HEK293 (cell line): ENCODE measurements at regions not wholly inside any gene's neighbourhood (a gene's known extent, or its start where the extent isn't known, plus 50 kb on each side); places are given as distances from the start of the nearest gene placed in this dataset.

Experiments
- BCL11B ChIP-seq: fragments of 450-650 bp; formaldehyde crosslinking; IDR thresholded peaks from 2 replicates; pipeline ENCODE4 v1.5.1; 2016; ENCODE audit warnings: low read depth, missing biosample characterization, missing genetic modification characterization
- CTCF ChIP-seq: fragments of 450-650 bp; formaldehyde crosslinking; IDR thresholded peaks from 2 replicates; pipeline ENCODE4 v1.5.1; 2016; ENCODE audit warnings: missing biosample characterization, missing genetic modification characterization
- EGR2 ChIP-seq: fragments of 450-650 bp; formaldehyde crosslinking; IDR thresholded peaks from 2 replicates; pipeline ENCODE4 v1.5.1; 2016; ENCODE audit warnings: low read depth, missing biosample characterization, missing genetic modification characterization
- RBAK ChIP-seq: fragments of 450-650 bp; formaldehyde crosslinking; IDR thresholded peaks from 2 replicates; pipeline ENCODE4 v1.5.1; 2016; ENCODE audit warnings: missing biosample characterization, missing genetic modification characterization
- REST ChIP-seq: fragments of 450-650 bp; formaldehyde crosslinking; IDR thresholded peaks from 2 replicates; pipeline ENCODE4 v1.5.1; 2016; ENCODE audit warnings: missing biosample characterization, missing genetic modification characterization
- TCF7L2 ChIP-seq: IDR thresholded peaks from 2 replicates; pipeline ENCODE4 v1.6.1; 2011; ENCODE audit warnings: low read depth, mild to moderate bottlenecking, inconsistent platforms, low read length, moderate library complexity, borderline replicate concordance
- YY1 ChIP-seq: fragments of 450-650 bp; formaldehyde crosslinking; IDR thresholded peaks from 2 replicates; pipeline ENCODE4 v1.5.1; 2018; ENCODE audit warnings: missing biosample characterization, missing genetic modification characterization
- ZBTB1 ChIP-seq: fragments of 450-650 bp; formaldehyde crosslinking; IDR thresholded peaks from 2 replicates; pipeline ENCODE4 v1.5.1; 2016; ENCODE audit warnings: missing biosample characterization, missing genetic modification characterization
- ZBTB21 ChIP-seq: fragments of 450-650 bp; formaldehyde crosslinking; IDR thresholded peaks from 2 replicates; pipeline ENCODE4 v1.5.1; 2017; ENCODE audit warnings: missing biosample characterization, missing genetic modification characterization
- ZNF133 ChIP-seq: fragments of 450-650 bp; formaldehyde crosslinking; IDR thresholded peaks from 2 replicates; pipeline ENCODE4 v1.5.1; 2016; ENCODE audit warnings: missing biosample characterization, missing genetic modification characterization
- ZNF274 ChIP-seq, 2 experiments: fragments of 200-500 bp in 1 of 2; fragments of 450-650 bp in 1 of 2; sonication (Bioruptor generic) in 1 of 2; formaldehyde crosslinking in 1 of 2; IDR thresholded peaks; 2 replicates each; pipeline versions ENCODE4 v1.5.1 to v1.6.1; 2014 to 2016; ENCODE audit warnings: borderline replicate concordance in 1 of 2, inconsistent platforms in 1 of 2, low read length in 1 of 2, missing biosample characterization in 1 of 2, missing genetic modification characterization in 1 of 2
- ZNF560 ChIP-seq: fragments of 450-650 bp; formaldehyde crosslinking; IDR thresholded peaks from 2 replicates; pipeline ENCODE4 v1.5.1; 2017; ENCODE audit warnings: missing biosample characterization, missing genetic modification characterization, borderline replicate concordance
- TF ChIP-seq, protein P1 (sequence below): fragments of 450-650 bp; formaldehyde crosslinking; optimal IDR thresholded peaks from 2 replicates; pipeline ENCODE3; 2016; ENCODE audit warnings: missing biosample characterization, mild to moderate bottlenecking, missing genetic modification characterization

- TF ChIP-seq ZNF274 (IDR thresholded peaks at IDR 0.05; ENCODE audit: low read length) (no peak), ZNF274 (tag by site-specific recombination; IDR thresholded peaks at IDR 0.05; ENCODE audit: borderline replicate concordance) (no peak), ZNF560 (tag by site-specific recombination) (no peak), CTCF (tag by site-specific recombination) (no peak), ZBTB1 (no peak), BCL11B (tag by site-specific recombination) (no peak), YY1 (tag by site-specific recombination) (no peak), ZBTB21 (tag by site-specific recombination) (no peak), ZNF133 (no peak), TCF7L2 (no peak), EGR2 (no peak), RBAK (no peak), REST (tag by site-specific recombination) (no peak)
- TF ChIP-seq, protein P1, sequence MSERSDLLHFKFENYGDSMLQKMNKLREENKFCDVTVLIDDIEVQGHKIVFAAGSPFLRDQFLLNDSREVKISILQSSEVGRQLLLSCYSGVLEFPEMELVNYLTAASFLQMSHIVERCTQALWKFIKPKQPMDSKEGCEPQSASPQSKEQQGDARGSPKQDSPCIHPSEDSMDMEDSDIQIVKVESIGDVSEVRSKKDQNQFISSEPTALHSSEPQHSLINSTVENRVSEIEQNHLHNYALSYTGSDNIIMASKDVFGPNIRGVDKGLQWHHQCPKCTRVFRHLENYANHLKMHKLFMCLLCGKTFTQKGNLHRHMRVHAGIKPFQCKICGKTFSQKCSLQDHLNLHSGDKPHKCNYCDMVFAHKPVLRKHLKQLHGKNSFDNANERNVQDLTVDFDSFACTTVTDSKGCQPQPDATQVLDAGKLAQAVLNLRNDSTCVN (tag by site-specific recombination) = no peak
Measured at GRCh38 chr6:113394729-113395128, 462.4 kb upstream of the MARCKS start.
